ENCODE measurements at regions not wholly inside any gene's neighbourhood (a gene's known extent, or its start where the extent isn't known, plus 50 kb on each side); places are given as distances from the start of the nearest gene placed in this dataset.

- TF ChIP-seq POLR2A (IDR thresholded peaks at IDR 0.05) (no peak), CTCF (IDR thresholded peaks at IDR 0.05 in 4 of 5, conservative IDR thresholded peaks at IDR 0.05 in 1 of 5) (no peak)
Observed at GRCh38 chr9:79796411-79796810, 224.6 kb downstream of the TLE4 start.
